Thoracic aorta (tissue), 2 donors: ENCODE measurements at regions not wholly inside any gene's neighbourhood (a gene's known extent, or its start where the extent isn't known, plus 50 kb on each side); places are given as distances from the start of the nearest gene placed in this dataset.

Source experiments
- ATAC-seq: fragments of 150-250 bp; one replicate; pipeline ENCODE4 v1.8.0; 2017; ENCODE audit warnings: low read depth; ENCODE audit not compliant: insufficient number of reproducible peaks, low FRiP score
- DNase-seq: peaks from one replicate; pipeline ENCODE4 v3.0.0-alpha.2; 2020; ENCODE audit warnings: low spot score
- H3K27ac ChIP-seq, 2 donors: fragments of 200-600 bp; sonication (generic); 1 replicate in 1 of 2; 2 replicates in 1 of 2; pipeline ENCODE4 v1.5.1; 2016; ENCODE audit warnings: mild to moderate bottlenecking in 2 of 2, moderate library complexity in 2 of 2
- H3K27me3 ChIP-seq: fragments of 200-600 bp; sonication (generic); replicated peaks from 2 replicates; pipeline ENCODE4 v1.6.0; 2016; ENCODE audit warnings: mild to moderate bottlenecking; ENCODE audit not compliant: insufficient read depth
- H3K36me3 ChIP-seq: fragments of 200-600 bp; sonication (generic); one replicate; pipeline ENCODE4 v1.5.1; 2016
- H3K4me1 ChIP-seq, 2 donors: fragments of 200-600 bp; sonication (generic); 1 replicate in 1 of 2; 2 replicates in 1 of 2; pipeline versions ENCODE4 v1.5.1 to v1.6.0; 2016; ENCODE audit warnings: low read depth in 2 of 2, mild to moderate bottlenecking in 1 of 2; ENCODE audit not compliant: control insufficient read depth in 1 of 2
- H3K4me3 ChIP-seq: fragments of 200-600 bp; sonication (generic); 2 replicates; pipeline ENCODE4 v1.5.1; 2016; ENCODE audit warnings: mild to moderate bottlenecking
- H3K9me3 ChIP-seq: fragments of 200-600 bp; sonication (generic); 2 replicates; pipeline ENCODE4 v1.5.1; 2016
- TF ChIP-seq, protein P1 (sequence below): fragments of 200-600 bp; sonication (generic); IDR thresholded peaks from one replicate; pipeline ENCODE4 v1.5.1; 2019; ENCODE audit warnings: antibody characterized with exemption

DNA sequence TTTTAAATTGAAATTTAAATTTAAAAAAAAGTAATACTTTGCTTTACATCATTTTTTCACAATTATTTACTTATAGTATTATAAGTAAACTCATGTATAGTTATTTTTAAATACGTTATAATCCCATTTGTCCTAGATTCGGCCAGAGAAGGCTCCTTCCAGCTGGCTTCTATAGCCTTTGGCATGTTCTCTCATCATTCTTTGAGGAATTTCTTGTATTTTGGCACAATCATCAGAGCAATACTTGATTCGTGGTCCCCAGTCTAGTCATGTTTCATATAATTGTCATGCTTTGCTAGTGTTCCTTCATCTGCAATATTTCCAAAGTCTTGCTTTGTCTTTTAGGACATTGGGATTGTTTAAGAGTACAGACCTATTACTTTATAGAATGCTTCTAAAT is 1037.9 kb upstream of the AGA start:
- Histone ChIP-seq H3K9me3 (no peaks in the 10 kb centered on the region), H3K4me1 (peaks cover 0 to 15% of the 10 kb centered on the region in 2 donors), H3K27ac (no peak overlapping the region), H3K4me3 (no peak overlapping the region), H3K27me3 (no peaks in the 10 kb centered on the region), H3K36me3 (no peaks in the 10 kb centered on the region)
- TF ChIP-seq, protein P1, sequence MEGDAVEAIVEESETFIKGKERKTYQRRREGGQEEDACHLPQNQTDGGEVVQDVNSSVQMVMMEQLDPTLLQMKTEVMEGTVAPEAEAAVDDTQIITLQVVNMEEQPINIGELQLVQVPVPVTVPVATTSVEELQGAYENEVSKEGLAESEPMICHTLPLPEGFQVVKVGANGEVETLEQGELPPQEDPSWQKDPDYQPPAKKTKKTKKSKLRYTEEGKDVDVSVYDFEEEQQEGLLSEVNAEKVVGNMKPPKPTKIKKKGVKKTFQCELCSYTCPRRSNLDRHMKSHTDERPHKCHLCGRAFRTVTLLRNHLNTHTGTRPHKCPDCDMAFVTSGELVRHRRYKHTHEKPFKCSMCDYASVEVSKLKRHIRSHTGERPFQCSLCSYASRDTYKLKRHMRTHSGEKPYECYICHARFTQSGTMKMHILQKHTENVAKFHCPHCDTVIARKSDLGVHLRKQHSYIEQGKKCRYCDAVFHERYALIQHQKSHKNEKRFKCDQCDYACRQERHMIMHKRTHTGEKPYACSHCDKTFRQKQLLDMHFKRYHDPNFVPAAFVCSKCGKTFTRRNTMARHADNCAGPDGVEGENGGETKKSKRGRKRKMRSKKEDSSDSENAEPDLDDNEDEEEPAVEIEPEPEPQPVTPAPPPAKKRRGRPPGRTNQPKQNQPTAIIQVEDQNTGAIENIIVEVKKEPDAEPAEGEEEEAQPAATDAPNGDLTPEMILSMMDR, result no peak
- no peak for ATAC-seq
- DNase-seq, result no peak

DNA sequence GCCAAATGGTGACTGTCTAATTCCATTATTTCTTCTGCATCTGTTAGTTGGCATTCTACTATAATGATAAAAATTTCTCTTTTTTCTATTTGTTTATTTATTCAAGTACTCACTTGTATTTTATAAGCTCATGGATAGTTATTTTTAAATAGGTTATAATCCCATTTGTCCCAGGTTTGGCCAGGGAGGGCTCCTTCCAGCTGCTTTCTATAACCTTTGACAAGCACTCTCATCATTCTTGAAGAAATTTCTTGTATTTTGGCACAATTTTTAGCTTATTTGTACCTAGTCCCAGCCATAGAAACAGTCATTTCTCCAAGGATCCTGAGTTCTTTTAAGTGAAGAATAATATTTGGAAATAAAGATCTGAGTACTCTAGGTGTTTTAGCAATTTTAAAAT is 1038.6 kb upstream of the AGA start:
- Histone ChIP-seq H3K27me3 (no peaks in the 10 kb centered on the region), H3K4me3 (no peak overlapping the region), H3K27ac (no peak overlapping the region), H3K9me3 (no peaks in the 10 kb centered on the region), H3K36me3 (no peaks in the 10 kb centered on the region), H3K4me1 (peaks cover 0 to 15% of the 10 kb centered on the region in 2 donors)
- TF ChIP-seq, protein P1, result no peak
- ATAC-seq (no peak), DNase-seq (no peak)

DNA sequence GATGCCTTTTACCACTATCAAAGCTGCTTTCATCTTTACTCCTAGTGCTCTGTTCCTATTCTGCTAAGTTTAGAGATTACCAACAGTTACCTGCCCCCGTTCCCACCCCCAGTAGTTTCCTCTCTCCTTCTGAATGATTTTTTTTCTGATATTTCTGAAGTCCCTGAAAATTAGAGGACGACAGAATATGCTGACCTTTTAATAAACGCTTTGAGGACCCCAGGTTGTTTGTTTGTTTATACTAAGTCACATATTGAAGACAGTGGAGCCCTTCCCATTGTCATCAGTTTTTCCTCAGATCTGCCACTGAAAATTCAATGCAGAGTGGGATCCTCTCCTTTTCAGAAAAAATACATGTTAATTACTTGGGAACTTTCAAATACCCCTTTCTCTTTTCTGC is 1039.3 kb upstream of the AGA start:
- H3K36me3 ChIP-seq, result no peaks in the 10 kb centered on the region
- no peak overlapping the region for H3K27ac ChIP-seq
- TF ChIP-seq, protein P1, result no peak
- H3K4me1 ChIP-seq, result peaks cover 0 to 15% of the 10 kb centered on the region in 2 donors
- no peak overlapping the region for H3K4me3 ChIP-seq
- DNase-seq (no peak), ATAC-seq (no peak)
- no peaks in the 10 kb centered on the region for H3K9me3 ChIP-seq
- no peaks in the 10 kb centered on the region for H3K27me3 ChIP-seq

DNA sequence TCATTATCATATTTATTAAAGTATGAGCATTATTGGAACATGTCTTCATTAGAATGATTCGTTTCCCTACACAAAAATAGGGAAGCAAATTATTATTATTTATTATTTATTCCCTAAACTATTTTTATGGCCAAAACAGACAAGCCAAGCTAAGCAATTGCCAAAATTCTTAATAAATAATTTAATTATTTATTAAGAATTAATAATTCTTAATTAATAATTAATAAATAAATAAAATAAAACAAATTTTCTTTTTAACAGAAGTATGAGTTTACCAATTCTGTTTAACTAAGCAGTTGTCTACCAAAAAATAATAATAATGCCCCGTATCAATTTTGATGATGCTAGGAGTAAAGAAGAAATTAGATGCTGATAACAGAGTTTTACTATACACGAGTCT is 1080.8 kb upstream of the AGA start:
- Histone ChIP-seq H3K27me3 (no peaks in the 10 kb centered on the region), H3K9me3 (no peaks in the 10 kb centered on the region), H3K4me3 (no peak overlapping the region), H3K4me1 (no peaks in the 10 kb centered on the region), H3K36me3 (no peaks in the 10 kb centered on the region), H3K27ac (no peak overlapping the region)
- TF ChIP-seq, protein P1, result no peak
- ATAC-seq, result no peak
- DNase-seq, result no peak

DNA sequence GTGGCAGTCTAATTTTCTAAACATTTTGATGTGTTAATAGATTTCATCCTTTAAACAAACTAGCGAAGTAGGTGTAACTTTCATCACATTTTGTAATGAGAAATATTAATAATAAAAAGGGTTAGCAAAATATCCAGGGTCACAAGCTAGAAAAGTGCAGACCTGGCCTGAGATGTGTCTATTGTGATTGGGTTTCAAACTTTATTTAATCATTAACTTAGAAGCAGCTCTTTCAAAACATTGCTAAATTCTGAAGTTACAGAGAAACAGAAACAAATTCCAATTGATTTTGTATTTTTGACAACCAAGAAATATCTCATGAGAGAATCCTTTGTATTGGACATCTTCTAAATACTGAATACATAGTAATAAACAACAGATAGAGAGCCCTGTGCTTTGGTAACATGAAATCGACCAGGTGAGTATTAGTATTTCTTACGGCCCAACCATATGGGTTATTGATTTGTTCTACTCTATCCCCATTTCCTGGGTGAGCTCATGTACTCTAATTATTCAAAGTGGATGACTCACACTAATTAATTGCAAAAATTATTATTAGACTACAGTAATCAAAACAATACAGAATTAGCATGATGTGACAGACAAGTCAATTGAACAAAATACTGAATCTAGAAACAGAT is 1093.8 kb upstream of the AGA start:
- Histone ChIP-seq H3K4me1 (no peaks in the 10 kb centered on the region), H3K4me3 (no peak overlapping the region), H3K27me3 (no peaks in the 10 kb centered on the region), H3K36me3 (no peaks in the 10 kb centered on the region), H3K9me3 (no peaks in the 10 kb centered on the region), H3K27ac (no peak overlapping the region)
- TF ChIP-seq, protein P1, result no peak
- ATAC-seq (no peak), DNase-seq (no peak)
